ENCODE measurements at regions not wholly inside any gene's neighbourhood (a gene's known extent, or its start where the extent isn't known, plus 50 kb on each side); places are given as distances from the start of the nearest gene placed in this dataset.
A peak's percentile ranks its signal among the peaks of the same experiment; 100 is the strongest.

DNA sequence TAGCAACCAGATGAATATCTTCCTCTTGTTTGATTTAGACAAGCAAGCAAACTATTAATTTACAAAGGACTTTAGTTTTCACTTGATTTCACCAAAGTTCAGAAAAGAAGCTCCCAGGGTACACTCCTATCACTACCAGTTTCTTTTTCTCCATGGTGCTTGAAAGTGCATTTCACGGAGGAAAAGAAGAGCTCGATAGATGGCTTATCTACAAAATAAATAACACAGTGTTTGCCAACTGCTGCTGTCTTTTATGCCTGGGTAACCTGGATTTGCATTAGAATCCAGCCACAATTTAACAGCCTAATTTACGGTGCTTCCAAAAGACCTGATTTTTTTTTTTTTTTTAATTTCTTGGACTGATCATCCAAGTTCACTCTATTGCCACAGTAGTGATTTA is 275.7 kb downstream of the GPR37 start (continued):
- TF ChIP-seq ZNF318 (CRISPR knock-in tag; IDR thresholded peaks at IDR 0.05) (no peak), PRDM4 (CRISPR knock-in tag; IDR thresholded peaks at IDR 0.05; ENCODE audit: borderline replicate concordance) (no peak), PCBP2 (optimal IDR thresholded peaks at IDR 0.05; ENCODE audit: low read depth, low read length, poor library complexity, severe bottlenecking) (no peak), SP140L (CRISPR knock-in tag; IDR thresholded peaks at IDR 0.05; ENCODE audit: borderline replicate concordance) (no peak), FOSL2 (CRISPR knock-in tag; IDR thresholded peaks at IDR 0.05) (no peak), ELF3 (CRISPR knock-in tag; IDR thresholded peaks at IDR 0.05) (no peak), ISL2 (CRISPR knock-in tag; IDR thresholded peaks at IDR 0.05) (peak; percentile 69; the same call in 1 of the 2 replicates), ZFAT (CRISPR knock-in tag; conservative IDR thresholded peaks at IDR 0.05) (no peak), MAFG (CRISPR knock-in tag; IDR thresholded peaks at IDR 0.05) (no peak), PAX8 (CRISPR knock-in tag; IDR thresholded peaks at IDR 0.05; ENCODE audit: borderline replicate concordance) (no peak), FOXO1 (CRISPR knock-in tag; IDR thresholded peaks at IDR 0.05) (no peak)
- TF ChIP-seq, protein P1, sequence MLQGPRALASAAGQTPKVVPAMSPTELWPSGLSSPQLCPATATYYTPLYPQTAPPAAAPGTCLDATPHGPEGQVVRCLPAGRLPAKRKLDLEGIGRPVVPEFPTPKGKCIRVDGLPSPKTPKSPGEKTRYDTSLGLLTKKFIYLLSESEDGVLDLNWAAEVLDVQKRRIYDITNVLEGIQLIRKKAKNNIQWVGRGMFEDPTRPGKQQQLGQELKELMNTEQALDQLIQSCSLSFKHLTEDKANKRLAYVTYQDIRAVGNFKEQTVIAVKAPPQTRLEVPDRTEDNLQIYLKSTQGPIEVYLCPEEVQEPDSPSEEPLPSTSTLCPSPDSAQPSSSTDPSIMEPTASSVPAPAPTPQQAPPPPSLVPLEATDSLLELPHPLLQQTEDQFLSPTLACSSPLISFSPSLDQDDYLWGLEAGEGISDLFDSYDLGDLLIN (CRISPR knock-in tag; IDR thresholded peaks at IDR 0.05; ENCODE audit: borderline replicate concordance) = no peak
- TF ChIP-seq, protein P2, sequence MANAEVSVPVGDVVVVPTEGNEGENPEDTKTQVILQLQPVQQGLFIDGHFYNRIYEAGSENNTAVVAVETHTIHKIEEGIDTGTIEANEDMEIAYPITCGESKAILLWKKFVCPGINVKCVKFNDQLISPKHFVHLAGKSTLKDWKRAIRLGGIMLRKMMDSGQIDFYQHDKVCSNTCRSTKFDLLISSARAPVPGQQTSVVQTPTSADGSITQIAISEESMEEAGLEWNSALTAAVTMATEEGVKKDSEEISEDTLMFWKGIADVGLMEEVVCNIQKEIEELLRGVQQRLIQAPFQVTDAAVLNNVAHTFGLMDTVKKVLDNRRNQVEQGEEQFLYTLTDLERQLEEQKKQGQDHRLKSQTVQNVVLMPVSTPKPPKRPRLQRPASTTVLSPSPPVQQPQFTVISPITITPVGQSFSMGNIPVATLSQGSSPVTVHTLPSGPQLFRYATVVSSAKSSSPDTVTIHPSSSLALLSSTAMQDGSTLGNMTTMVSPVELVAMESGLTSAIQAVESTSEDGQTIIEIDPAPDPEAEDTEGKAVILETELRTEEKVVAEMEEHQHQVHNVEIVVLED (CRISPR knock-in tag; IDR thresholded peaks at IDR 0.05; ENCODE audit: borderline replicate concordance) = no peak
- TF ChIP-seq, protein P3, sequence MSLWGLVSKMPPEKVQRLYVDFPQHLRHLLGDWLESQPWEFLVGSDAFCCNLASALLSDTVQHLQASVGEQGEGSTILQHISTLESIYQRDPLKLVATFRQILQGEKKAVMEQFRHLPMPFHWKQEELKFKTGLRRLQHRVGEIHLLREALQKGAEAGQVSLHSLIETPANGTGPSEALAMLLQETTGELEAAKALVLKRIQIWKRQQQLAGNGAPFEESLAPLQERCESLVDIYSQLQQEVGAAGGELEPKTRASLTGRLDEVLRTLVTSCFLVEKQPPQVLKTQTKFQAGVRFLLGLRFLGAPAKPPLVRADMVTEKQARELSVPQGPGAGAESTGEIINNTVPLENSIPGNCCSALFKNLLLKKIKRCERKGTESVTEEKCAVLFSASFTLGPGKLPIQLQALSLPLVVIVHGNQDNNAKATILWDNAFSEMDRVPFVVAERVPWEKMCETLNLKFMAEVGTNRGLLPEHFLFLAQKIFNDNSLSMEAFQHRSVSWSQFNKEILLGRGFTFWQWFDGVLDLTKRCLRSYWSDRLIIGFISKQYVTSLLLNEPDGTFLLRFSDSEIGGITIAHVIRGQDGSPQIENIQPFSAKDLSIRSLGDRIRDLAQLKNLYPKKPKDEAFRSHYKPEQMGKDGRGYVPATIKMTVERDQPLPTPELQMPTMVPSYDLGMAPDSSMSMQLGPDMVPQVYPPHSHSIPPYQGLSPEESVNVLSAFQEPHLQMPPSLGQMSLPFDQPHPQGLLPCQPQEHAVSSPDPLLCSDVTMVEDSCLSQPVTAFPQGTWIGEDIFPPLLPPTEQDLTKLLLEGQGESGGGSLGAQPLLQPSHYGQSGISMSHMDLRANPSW (CRISPR knock-in tag; IDR thresholded peaks at IDR 0.05; ENCODE audit: borderline replicate concordance) = no peak
